Activated CD8-positive, alpha-beta memory T cell treated with anti-CD3 and anti-CD28 coated beads for 48 hours (primary cell): ENCODE measurements at regions not wholly inside any gene's neighbourhood (a gene's known extent, or its start where the extent isn't known, plus 50 kb on each side); places are given as distances from the start of the nearest gene placed in this dataset.

Experiments used
- DNase-seq, 3 experiments: peaks; one replicate each; pipeline ENCODE4 v3.0.0-alpha.2; 2020; ENCODE audit warnings: low read depth in 2 of 3, low spot score in 2 of 3

GRCh38 chr11:134819041-134819440 is 407.0 kb upstream of the B3GAT1 start:
- no peak for DNase-seq

- DNase-seq: no peak
These were observed 406.5 kb upstream of the B3GAT1 start for GRCh38 chr11:134818516-134818915.

- no peak for DNase-seq
These were observed 403.4 kb upstream of the B3GAT1 start for GRCh38 chr11:134815404-134815803.

- no peak for DNase-seq
These were observed 396.0 kb upstream of the B3GAT1 start for GRCh38 chr11:134807997-134808396.

- no peak for DNase-seq
These were observed 390.6 kb upstream of the B3GAT1 start for GRCh38 chr11:134802598-134802997.

GRCh38 chr11:134802116-134802515 is 390.1 kb upstream of the B3GAT1 start:
- no peak for DNase-seq

GRCh38 chr11:134801570-134801969 is 389.5 kb upstream of the B3GAT1 start:
- no peak for DNase-seq

- DNase-seq: no peak
These were observed 388.8 kb upstream of the B3GAT1 start for GRCh38 chr11:134800826-134801225.

- no peak for DNase-seq
These were observed 388.1 kb upstream of the B3GAT1 start for GRCh38 chr11:134800130-134800529.

GRCh38 chr11:134799386-134799785 is 387.3 kb upstream of the B3GAT1 start:
- no peak for DNase-seq

GRCh38 chr11:134797411-134798089 is 385.5 kb upstream of the B3GAT1 start:
- no peak for DNase-seq

GRCh38 chr11:134795017-134795416 is 383.0 kb upstream of the B3GAT1 start:
- DNase-seq: no peak

- DNase-seq: no peak
These were observed 382.1 kb upstream of the B3GAT1 start for GRCh38 chr11:134794192-134794591.

GRCh38 chr11:134792677-134793076 is 380.6 kb upstream of the B3GAT1 start:
- DNase-seq: no peak

- DNase-seq: no peak
These were observed 380.0 kb upstream of the B3GAT1 start for GRCh38 chr11:134792044-134792443.

GRCh38 chr11:134791102-134791501 is 379.1 kb upstream of the B3GAT1 start:
- no peak for DNase-seq

- DNase-seq: no peak
These were observed 377.1 kb upstream of the B3GAT1 start for GRCh38 chr11:134789104-134789503.

GRCh38 chr11:134786636-134787035 is 374.6 kb upstream of the B3GAT1 start:
- DNase-seq: no peak

GRCh38 chr11:134785660-134786284 is 373.7 kb upstream of the B3GAT1 start:
- DNase-seq: no peak

GRCh38 chr11:134785059-134785458 is 373.0 kb upstream of the B3GAT1 start:
- DNase-seq: no peak

- DNase-seq: no peak
These were observed 372.5 kb upstream of the B3GAT1 start for GRCh38 chr11:134784568-134784967.

GRCh38 chr11:134784046-134784445 is 372.0 kb upstream of the B3GAT1 start:
- no peak for DNase-seq

- DNase-seq: no peak
These were observed 371.2 kb upstream of the B3GAT1 start for GRCh38 chr11:134783234-134783633.
